Progenitor cell of endocrine pancreas (in vitro differentiated cells): ENCODE measurements at regions not wholly inside any gene's neighbourhood (a gene's known extent, or its start where the extent isn't known, plus 50 kb on each side); places are given as distances from the start of the nearest gene placed in this dataset.
"Not testable (repeated sequence)": the region's sequence is repeated elsewhere in the genome, so short reads cannot be mapped to it uniquely, and the experiment has no call there.

Source experiments
- DNase-seq: peaks from one replicate; pipeline ENCODE4 v3.0.0; 2021; ENCODE audit warnings: low spot score; ENCODE audit not compliant: unreplicated experiment
- H3K27ac Mint-ChIP-seq: 2 replicates; pipeline ENCODE4 v1.8.0; 2021; ENCODE audit warnings: mild to moderate bottlenecking, moderate library complexity, mixed read lengths
- H3K27me3 Mint-ChIP-seq: 2 replicates; pipeline ENCODE4 v1.8.0; 2021; ENCODE audit warnings: mixed read lengths
- H3K36me3 Mint-ChIP-seq: 2 replicates; pipeline ENCODE4 v1.8.0; 2022; ENCODE audit warnings: mixed read lengths; ENCODE audit not compliant: insufficient read depth
- H3K4me1 Mint-ChIP-seq: 2 replicates; pipeline ENCODE4 v1.8.0; 2021; ENCODE audit warnings: low read depth, mixed read lengths
- H3K4me3 Mint-ChIP-seq: 2 replicates; pipeline ENCODE4 v1.8.0; 2021; ENCODE audit warnings: low read depth, mild to moderate bottlenecking, moderate library complexity, mixed read lengths
- H3K9me3 Mint-ChIP-seq: 2 replicates; pipeline ENCODE4 v1.8.0; 2021; ENCODE audit warnings: low read depth, mixed read lengths
- CTCF ChIP-seq: fragments of 200-600 bp; sonication (generic); IDR thresholded peaks from one replicate; pipeline ENCODE4 v1.5.0; 2021; ENCODE audit warnings: antibody characterized with exemption, mild to moderate bottlenecking; ENCODE audit not compliant: unreplicated experiment

DNA sequence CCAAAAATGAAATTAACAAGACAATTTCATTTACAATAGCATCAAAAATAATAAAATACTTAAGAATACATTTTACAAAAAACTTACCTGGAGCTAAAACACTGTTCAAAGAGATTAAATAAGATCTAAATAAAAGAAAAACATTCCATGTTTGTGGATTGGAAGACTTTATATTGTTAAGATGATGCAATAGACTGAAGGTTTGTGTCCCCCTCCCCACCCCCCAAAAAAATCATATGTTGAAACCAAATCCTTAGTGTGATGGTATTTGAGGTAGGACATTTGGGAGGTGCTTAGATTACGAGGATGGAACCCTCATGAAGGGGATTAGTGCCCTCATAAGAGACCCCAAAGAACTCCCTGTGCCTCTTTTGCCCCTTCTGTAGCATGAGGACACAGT, 117.6 kb downstream of the ZNF467 start:
- Mint-ChIP-seq H3K36me3 (peaks cover 2% of the 10 kb centered on the region), H3K4me3 (no peak overlapping the region), H3K4me1 (no peaks in the 10 kb centered on the region), H3K9me3 (peaks cover 34% of the 10 kb centered on the region), H3K27me3 (peaks cover 4% of the 10 kb centered on the region), H3K27ac (no peak overlapping the region)
- no peak for DNase-seq
- TF ChIP-seq CTCF, result no peak

- H3K36me3 Mint-ChIP-seq, result peaks cover 2% of the 10 kb centered on the region
- H3K4me3 Mint-ChIP-seq, result no peak overlapping the region
- no peaks in the 10 kb centered on the region for H3K4me1 Mint-ChIP-seq
- H3K9me3 Mint-ChIP-seq, result peaks cover 29% of the 10 kb centered on the region
- H3K27me3 Mint-ChIP-seq, result peaks cover 4% of the 10 kb centered on the region
- no peak overlapping the region for H3K27ac Mint-ChIP-seq
- no peak for TF ChIP-seq CTCF
- no peak for DNase-seq
Observed at GRCh38 chr7:149654588-149654987, 118.8 kb downstream of the ZNF467 start.

GRCh38 chr7:149650190-149650589, 123.2 kb downstream of the ZNF467 start:
- not testable (repeated sequence) for DNase-seq, H3K4me3 Mint-ChIP-seq, H3K27me3 Mint-ChIP-seq, H3K36me3 Mint-ChIP-seq, H3K27ac Mint-ChIP-seq
- Mint-ChIP-seq H3K4me1 (peaks cover 13% of the 10 kb centered on the region), H3K9me3 (peaks cover 25% of the 10 kb centered on the region)

DNA sequence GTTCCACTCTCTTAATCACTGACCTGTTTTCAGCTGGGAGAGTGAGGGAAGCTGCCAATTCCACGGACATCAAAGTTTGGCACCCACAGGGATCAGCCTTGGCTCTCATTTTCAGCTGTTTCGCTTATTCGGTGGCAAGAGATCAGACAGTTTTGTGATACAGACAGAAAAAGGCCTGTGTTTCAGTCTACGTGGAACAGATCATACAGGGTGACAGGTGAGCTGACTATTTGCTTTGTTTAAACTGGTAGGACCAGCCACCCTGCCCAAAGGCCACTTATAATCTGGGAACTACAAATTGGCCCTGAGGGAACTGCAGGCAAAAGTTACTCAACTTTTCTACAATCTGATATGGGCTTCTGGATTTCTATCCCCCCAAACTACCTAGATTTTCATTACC, 128.6 kb downstream of the ZNF467 start:
- no peak for TF ChIP-seq CTCF
- H3K4me3 Mint-ChIP-seq, result no peak overlapping the region
- H3K9me3 Mint-ChIP-seq, result no peaks in the 10 kb centered on the region
- H3K27ac Mint-ChIP-seq, result peak overlapping the region; percentile 62
- no peaks in the 10 kb centered on the region for H3K27me3 Mint-ChIP-seq
- no peaks in the 10 kb centered on the region for H3K36me3 Mint-ChIP-seq
- H3K4me1 Mint-ChIP-seq, result peaks cover 18% of the 10 kb centered on the region
- no peak for DNase-seq

- Mint-ChIP-seq H3K9me3 (no peaks in the 10 kb centered on the region), H3K4me1 (peaks cover 8% of the 10 kb centered on the region), H3K27ac (no peak overlapping the region), H3K36me3 (no peaks in the 10 kb centered on the region), H3K27me3 (peaks cover 7% of the 10 kb centered on the region), H3K4me3 (no peak overlapping the region)
- no peak for TF ChIP-seq CTCF
- no peak for DNase-seq
Observed at GRCh38 chr7:149642589-149642988, 130.8 kb downstream of the ZNF467 start.

GRCh38 chr7:149638566-149639320, 134.6 kb downstream of the ZNF467 start:
- Mint-ChIP-seq H3K4me3 (no peak overlapping the region), H3K27me3 (peaks cover 13% of the 10 kb centered on the region), H3K27ac (no peak overlapping the region), H3K9me3 (no peaks in the 10 kb centered on the region), H3K4me1 (no peaks in the 10 kb centered on the region), H3K36me3 (no peaks in the 10 kb centered on the region)
- DNase-seq, result no peak
- no peak for TF ChIP-seq CTCF
